ENCODE measurements at regions not wholly inside any gene's neighbourhood (a gene's known extent, or its start where the extent isn't known, plus 50 kb on each side); places are given as distances from the start of the nearest gene placed in this dataset.
A peak's percentile ranks its signal among the peaks of the same experiment; 100 is the strongest.
"Not testable (repeated sequence)": the region's sequence is repeated elsewhere in the genome, so short reads cannot be mapped to it uniquely, and the experiment has no call there.

DNA sequence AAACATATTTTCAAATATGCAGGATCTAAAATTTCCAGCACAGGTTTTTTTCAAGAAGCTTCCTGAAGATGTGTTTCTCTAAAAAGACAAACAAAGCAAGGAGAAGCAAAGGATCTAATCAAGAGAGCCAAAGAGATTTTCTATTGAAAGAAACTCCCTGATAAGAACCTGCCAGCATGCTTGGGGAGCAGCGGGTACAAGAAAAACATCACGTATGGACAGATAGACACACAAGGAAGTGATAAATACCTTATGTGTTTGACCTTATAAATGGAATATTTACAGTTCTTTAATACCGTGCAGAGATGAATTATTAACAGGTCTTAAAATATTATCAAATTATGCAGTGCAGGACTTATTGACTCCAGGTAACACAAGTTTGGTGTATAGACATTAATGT, 562.1 kb downstream of the DACH1 start:
- DNase-seq (ENCODE audit: extremely low read depth in 1 of 2, low read depth in 1 of 2): no peak

GRCh38 chr13:71303144-71303543, 563.9 kb downstream of the DACH1 start:
- no peak for DNase-seq (ENCODE audit: extremely low read depth in 1 of 2, low read depth in 1 of 2)

GRCh38 chr13:71300602-71301001, 566.4 kb downstream of the DACH1 start:
- DNase-seq (ENCODE audit: extremely low read depth in 1 of 2, low read depth in 1 of 2): no peak

DNA sequence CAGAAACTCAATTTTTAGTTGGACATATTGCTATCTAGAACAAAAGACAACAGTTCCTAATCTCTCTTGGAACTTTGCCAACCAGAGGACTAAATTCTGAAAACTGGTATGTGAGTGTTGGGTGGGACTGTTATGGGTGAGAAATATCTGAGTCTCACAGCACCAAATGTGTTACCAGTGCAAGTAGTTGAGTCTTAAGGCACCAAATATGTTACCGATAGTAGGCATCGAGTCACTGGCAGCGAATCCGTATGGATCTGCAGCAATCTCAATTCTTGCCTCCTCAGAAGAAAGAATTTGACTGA, 575.2 kb downstream of the DACH1 start:
- DNase-seq (ENCODE audit: extremely low read depth in 1 of 2, low read depth in 1 of 2): no peak

DNA sequence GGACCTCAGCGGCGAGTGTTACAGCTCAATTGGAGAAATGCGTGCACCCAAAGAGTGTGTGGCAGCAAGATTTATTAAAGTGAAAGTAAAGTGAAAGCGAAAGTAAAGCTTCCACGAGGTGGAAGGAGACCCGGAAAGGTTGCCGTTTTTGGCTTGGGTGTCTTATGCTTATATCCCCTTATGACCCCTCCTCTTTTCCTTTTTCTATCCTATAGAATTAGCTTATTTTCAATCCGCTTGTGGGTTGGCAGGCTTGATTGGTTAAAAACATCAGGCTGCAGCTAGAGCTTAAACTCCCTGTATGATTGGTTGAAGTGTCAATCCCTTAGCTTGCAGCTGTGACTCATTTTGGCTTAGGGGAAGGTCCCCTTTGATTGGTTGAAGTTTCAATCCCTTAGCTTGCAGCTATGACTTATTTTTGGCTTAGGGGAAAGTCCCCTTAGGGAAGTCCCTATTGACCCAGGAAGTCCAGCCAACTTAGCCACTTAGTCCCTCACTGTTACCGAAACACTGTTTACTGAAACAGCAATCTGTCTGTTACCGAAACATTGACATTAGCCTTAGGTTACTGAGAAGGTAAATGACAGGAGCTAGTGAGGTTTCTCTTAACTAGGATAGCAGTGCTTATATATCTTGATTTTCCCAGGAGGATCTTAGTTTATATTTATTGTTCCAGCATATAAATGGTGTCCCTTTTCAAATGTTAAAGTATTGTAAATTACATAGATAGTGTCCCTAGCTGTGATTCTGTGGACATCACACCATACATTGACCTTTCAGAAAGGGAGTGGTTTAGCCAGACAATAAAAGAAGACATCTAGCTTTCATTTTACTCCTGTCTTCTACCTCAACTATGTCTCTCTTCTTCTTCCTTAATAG, 575.8 kb downstream of the DACH1 start:
- peak in 1 of 2 donors; percentile 10 for DNase-seq (ENCODE audit: extremely low read depth in 1 of 2, low read depth in 1 of 2)

GRCh38 chr13:71289980-71290379, 577.0 kb downstream of the DACH1 start:
- DNase-seq (ENCODE audit: extremely low read depth in 1 of 2, low read depth in 1 of 2): not testable (repeated sequence)

DNA sequence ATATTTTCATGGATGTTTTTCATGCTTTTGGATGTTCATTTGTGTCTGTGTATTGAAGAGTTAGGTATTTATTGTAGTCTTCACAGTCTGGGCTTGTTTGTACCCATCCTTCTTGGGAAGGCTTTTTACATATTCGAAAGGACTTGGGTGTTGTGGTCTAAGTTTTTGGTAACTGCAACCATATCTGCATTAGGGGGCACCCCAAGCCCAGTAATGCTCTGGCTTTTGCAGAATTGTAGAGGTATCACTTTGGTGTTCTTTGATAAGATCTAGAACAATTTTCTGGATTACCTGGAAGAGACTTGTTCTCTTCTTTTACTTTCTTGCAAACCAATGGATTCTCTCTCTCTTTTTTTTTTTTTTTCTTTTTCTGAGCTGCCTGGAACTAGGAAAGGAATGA, 581.3 kb downstream of the DACH1 start:
- DNase-seq (ENCODE audit: extremely low read depth in 1 of 2, low read depth in 1 of 2): no peak

- no peak for DNase-seq (ENCODE audit: extremely low read depth in 1 of 2, low read depth in 1 of 2)
Observed at GRCh38 chr13:71278512-71278911, 588.5 kb downstream of the DACH1 start.

- no peak for DNase-seq (ENCODE audit: extremely low read depth in 1 of 2, low read depth in 1 of 2)
Observed at GRCh38 chr13:71274923-71275608, 591.9 kb downstream of the DACH1 start.

DNA sequence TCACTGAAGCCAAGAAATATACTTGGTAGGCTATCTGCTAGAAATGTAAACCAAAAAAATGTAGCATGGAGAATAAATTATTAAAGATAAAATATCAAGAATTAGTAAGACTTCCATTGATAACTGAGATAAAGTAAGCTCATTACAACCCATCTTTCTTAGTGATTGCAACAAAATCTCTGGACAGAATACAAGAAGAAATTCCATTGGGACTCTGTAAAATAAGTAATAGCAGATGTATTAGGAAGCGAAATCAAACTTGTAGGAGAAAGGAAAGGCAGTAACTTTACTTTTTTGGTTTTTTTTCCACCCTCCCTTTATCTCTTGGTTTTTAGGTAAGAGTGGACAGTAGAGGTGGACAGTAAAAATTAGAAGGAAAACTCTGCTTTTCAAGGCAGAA, 605.7 kb downstream of the DACH1 start:
- DNase-seq (ENCODE audit: extremely low read depth in 1 of 2, low read depth in 1 of 2): no peak

- no peak for DNase-seq (ENCODE audit: extremely low read depth in 1 of 2, low read depth in 1 of 2)
Observed at GRCh38 chr13:71260246-71260645, 606.8 kb downstream of the DACH1 start.

- DNase-seq (ENCODE audit: extremely low read depth in 1 of 2, low read depth in 1 of 2): no peak
Observed at GRCh38 chr13:71255633-71256032, 611.4 kb downstream of the DACH1 start.

- DNase-seq (ENCODE audit: extremely low read depth in 1 of 2, low read depth in 1 of 2): no peak
Observed at GRCh38 chr13:71254384-71254783, 612.6 kb downstream of the DACH1 start.

DNA sequence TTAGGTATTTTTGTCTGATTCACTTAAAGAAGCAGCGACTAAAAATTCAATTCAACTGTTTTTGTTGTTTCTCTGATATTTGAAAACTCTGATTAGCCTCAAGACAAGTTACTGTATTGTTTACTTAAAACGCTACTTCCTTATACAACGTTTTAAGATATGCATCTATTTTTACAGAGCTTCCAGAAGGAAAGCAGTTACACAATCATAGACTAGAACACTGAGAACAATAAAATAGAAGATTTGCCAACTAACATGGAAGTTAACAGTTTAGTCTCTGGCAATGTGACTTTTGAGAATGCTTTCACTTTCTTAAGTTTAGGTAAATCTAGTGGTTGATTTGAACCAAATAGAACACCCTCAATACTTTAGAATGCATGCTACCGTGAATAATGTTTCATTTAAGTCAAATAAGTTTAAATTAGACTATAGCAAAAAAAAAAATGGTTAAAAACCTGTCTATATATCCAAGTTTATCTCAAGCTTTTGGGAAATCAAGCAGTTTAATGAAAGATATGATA, 614.8 kb downstream of the DACH1 start:
- no peak for DNase-seq (ENCODE audit: extremely low read depth in 1 of 2, low read depth in 1 of 2)

- no peak for DNase-seq (ENCODE audit: extremely low read depth in 1 of 2, low read depth in 1 of 2)
Observed at GRCh38 chr13:71251292-71251951, 615.6 kb downstream of the DACH1 start.

GRCh38 chr13:71249011-71249410, 618.0 kb downstream of the DACH1 start:
- no peak for DNase-seq (ENCODE audit: extremely low read depth in 1 of 2, low read depth in 1 of 2)

- DNase-seq (ENCODE audit: extremely low read depth in 1 of 2, low read depth in 1 of 2): no peak
Observed at GRCh38 chr13:71244161-71244560, 622.8 kb downstream of the DACH1 start.

DNA sequence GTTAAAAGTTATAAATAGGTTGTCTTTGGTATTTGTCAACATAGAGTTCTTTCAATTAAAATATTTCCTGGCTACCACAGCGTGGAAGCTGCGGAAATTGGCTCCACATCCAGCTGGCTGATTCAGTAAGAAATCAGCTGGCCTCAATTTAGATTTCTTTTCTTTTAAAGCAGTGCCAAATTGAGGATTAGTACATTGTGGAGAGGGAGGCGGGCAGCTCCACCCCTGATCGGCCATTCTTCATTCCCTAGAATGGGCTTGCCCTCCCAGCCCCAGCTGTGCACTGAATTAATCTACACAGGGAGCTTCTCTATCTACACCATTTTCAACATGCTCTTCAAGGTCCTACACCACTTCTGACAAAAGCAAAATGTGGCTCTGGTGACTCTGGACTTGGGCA, 624.8 kb downstream of the DACH1 start:
- no peak for DNase-seq (ENCODE audit: extremely low read depth in 1 of 2, low read depth in 1 of 2)

GRCh38 chr13:71240911-71241310, 626.1 kb downstream of the DACH1 start:
- no peak for DNase-seq (ENCODE audit: extremely low read depth in 1 of 2, low read depth in 1 of 2)

- DNase-seq (ENCODE audit: extremely low read depth in 1 of 2, low read depth in 1 of 2): no peak
Observed at GRCh38 chr13:71237332-71237731, 629.7 kb downstream of the DACH1 start.

DNA sequence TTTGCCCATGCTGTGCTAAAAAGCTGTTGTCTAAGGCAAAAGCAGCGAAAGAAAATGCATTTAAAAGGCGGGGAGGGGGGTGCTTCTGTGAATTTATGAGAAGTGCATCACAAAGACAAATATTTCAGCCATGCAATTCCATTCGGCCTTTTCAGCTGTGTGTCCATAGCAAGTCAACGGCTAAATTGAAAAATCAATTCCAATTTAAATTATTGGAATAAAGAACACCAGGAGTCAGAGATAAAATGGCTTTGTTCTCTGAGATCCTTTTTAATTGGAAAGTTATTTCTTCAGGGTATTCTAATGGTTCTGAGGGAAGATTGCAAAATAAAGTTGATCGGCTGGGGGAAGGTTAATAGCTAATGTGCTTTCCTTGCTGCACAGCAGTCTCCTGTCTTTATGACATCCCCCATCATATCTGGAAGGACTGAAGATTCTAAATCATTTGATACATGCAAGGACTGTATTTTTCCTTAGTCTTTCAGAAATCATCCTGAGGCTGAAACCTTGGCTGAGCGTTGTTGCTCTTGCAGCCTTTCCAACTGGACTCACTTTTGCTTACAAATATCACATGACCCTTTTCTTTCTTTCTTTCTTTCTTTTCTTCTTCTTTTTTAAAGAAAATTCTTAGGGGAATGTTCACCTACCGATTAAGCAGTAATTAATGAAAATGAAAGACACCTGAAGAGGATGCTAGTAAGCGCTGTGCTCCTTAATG, 647.1 kb downstream of the DACH1 start:
- no peak for DNase-seq (ENCODE audit: extremely low read depth in 1 of 2, low read depth in 1 of 2)

Measured in stimulated activated CD8-positive, alpha-beta memory T cell treated with anti-CD3 and anti-CD28 coated beads, Interleukin-7, amount 100 ng/mL, for 48 hours (primary cell).